HG02852 (cell line): ENCODE measurements at regions not wholly inside any gene's neighbourhood (a gene's known extent, or its start where the extent isn't known, plus 50 kb on each side); places are given as distances from the start of the nearest gene placed in this dataset.
"Not testable (repeated sequence)": the region's sequence is repeated elsewhere in the genome, so short reads cannot be mapped to it uniquely, and the experiment has no call there.

Experiments used
- ATAC-seq: cut with Tn5 transposase; IDR thresholded peaks from one replicate; pipeline ENCODE4 v1.9.1; 2021; ENCODE audit warnings: mild to moderate bottlenecking, moderate library complexity; ENCODE audit not compliant: unreplicated experiment

- no peak for ATAC-seq
These were observed 98.9 kb upstream of the WAC start for GRCh38 chr10:28434063-28434462.

GRCh38 chr10:28442403-28442802 lies 90.5 kb upstream of the WAC start:
- ATAC-seq: no peak

DNA sequence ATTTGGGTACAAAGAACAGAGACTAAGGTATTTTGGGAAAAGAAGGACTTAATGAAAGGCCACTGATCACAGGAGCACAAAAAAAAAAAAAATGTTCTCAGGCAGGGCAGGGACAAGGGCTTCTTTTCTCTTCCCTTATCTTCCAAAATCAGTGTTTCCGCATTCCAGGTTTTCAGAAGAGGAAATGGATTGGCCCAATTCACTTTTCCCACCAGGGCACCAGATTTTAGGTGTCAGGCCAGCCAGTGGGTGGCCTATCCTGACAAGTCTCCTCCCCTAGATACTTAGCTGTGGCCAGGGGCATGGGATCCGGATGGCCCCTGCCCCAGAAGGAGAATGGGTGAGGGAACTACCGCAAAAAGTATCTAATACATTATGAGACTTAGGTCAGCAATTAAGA lies 88.9 kb upstream of the WAC start:
- no peak for ATAC-seq

- ATAC-seq: no peak
These were observed 87.4 kb upstream of the WAC start for GRCh38 chr10:28445516-28445915.

- no peak for ATAC-seq
These were observed 83.5 kb upstream of the WAC start for GRCh38 chr10:28449382-28449781.

- ATAC-seq: no peak
These were observed 83.0 kb upstream of the WAC start for GRCh38 chr10:28449926-28450325.

DNA sequence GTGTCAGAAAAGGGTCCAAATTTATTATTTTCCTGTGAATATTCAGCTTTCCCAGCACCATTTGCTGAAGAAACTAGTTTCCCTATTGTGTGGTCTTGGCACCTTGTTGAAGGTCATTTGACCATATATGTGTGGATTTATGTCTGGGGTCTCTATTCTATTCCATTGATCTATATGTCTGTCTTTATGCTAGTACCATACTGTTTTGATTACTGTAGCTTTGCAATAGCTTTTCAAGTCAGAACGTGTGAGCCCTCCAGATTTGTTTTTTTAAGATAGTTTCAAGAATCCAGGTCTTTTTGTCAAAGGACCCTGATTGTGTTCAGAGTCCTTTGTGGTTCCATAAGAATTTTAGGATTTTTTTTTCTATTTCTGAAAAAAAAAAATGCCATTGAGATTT lies 79.0 kb upstream of the WAC start:
- ATAC-seq: no peak

DNA sequence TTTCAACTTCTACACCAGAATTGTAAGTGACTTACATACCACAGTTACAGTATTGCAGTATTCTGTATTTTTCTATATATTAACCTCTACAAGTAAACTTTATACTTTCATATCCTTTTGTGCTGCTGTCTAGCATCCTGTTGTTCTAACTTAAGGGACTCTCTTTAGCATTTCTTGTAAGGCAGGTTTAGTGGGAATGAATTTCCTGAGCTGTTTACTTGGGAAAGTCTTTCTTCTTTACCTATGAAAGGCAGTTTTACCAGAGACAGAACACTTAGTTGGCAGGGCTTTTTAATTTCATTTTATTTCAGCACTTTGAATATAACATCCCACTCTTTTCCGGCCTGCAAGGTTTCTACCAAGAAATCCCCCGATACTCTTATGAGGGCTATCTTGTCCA lies 75.8 kb upstream of the WAC start:
- ATAC-seq: no peak

- ATAC-seq: not testable (repeated sequence)
These were observed 75.0 kb upstream of the WAC start for GRCh38 chr10:28457873-28458272.

- no peak for ATAC-seq
These were observed 73.3 kb upstream of the WAC start for GRCh38 chr10:28459453-28460144.

DNA sequence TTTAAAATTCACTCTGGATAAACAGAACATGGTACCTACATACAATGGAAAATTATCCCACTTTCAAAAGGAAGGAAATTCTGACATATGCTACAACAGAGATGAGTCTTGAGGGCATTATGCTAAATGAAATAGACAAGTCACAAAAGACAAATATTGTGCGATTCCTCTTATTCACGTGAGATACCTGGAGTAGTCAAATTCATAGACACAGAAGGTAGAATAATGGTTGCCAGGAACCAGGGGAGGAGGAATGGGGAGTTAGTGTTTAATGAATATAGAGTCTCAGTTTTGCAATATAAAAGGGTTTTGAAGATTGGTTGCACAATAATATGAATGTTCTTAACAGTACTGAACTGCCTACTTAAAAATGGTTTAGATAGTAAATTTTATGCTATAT lies 69.8 kb upstream of the WAC start:
- ATAC-seq: no peak

DNA sequence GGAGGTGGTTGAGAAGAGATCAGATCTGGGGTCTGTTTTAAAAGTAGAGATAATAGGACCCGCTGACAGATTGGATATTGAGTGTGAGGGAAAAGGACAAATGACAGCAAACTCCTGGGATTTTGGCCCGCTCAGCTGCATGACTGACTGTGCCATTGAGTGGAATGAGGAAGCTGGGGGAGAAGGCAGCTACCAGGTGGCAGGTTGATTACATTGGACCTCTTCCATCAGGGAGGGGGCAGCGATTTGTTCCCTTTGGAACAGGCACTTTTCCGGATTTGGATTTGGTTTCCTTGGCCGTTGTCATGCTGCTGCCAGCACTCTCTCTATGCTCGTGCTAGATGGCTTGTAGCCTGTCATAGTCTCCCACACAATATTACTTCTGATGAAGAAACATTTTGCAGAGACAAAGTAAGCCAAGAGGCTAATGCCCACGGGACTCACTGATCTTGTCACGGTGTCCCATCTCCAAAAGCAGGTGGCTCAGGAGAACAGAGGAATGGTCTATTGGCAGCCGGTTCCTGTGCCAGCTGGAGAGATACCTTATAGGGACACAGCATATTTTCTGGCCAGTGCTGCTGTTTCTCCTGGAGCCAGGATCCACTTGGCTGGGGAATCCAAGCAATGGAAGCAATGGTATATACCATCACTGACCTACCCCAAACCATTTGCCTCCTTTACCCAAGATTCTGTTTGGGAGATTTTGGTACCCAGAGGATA lies 69.1 kb upstream of the WAC start:
- ATAC-seq: no peak

- ATAC-seq: no peak
These were observed 65.3 kb upstream of the WAC start for GRCh38 chr10:28467615-28468014.

DNA sequence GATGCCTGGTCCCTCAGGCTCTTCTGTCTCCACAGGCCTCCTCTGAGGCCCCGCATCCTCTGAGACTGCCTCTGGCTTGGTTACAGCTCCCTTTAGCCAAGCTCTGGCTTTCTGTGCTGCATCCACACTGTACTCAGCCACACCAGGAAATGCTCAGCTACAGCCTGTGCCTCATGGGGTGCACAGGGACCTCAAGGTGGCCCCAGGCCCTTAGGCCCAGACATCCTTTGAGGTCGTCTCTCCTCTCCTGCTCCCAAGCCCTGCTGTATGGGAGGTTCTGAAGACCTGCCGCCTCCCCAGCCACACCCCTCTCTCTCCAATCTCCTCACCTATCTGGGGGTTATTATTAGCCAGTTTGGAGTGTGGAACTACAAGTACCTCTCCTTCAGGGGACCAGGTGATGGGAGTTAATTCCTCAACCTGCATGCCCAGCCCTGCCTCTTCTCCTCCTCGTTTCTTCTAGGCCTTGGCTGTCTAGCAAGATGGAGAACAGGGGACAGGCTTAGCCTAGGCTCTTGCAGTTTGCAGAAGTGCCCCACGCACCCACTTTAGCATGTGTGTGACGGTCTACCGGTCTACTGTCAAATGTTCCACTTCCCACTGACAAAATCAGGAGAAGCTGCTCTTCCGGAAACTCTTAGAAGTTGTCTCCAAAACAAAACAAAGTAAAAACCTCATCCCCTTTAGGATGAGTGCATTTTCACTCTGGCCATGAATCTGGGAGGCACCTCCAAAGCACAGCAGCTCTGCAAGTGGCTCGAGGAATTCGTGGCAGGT lies 64.0 kb upstream of the WAC start:
- ATAC-seq: no peak

- ATAC-seq: no peak
These were observed 61.9 kb upstream of the WAC start for GRCh38 chr10:28470873-28471651.

- ATAC-seq: no peak
These were observed 61.3 kb upstream of the WAC start for GRCh38 chr10:28471652-28472050.

GRCh38 chr10:28478646-28479045 lies 54.3 kb upstream of the WAC start:
- ATAC-seq: no peak

- no peak for ATAC-seq
These were observed 53.5 kb upstream of the WAC start for GRCh38 chr10:28479425-28479865.

DNA sequence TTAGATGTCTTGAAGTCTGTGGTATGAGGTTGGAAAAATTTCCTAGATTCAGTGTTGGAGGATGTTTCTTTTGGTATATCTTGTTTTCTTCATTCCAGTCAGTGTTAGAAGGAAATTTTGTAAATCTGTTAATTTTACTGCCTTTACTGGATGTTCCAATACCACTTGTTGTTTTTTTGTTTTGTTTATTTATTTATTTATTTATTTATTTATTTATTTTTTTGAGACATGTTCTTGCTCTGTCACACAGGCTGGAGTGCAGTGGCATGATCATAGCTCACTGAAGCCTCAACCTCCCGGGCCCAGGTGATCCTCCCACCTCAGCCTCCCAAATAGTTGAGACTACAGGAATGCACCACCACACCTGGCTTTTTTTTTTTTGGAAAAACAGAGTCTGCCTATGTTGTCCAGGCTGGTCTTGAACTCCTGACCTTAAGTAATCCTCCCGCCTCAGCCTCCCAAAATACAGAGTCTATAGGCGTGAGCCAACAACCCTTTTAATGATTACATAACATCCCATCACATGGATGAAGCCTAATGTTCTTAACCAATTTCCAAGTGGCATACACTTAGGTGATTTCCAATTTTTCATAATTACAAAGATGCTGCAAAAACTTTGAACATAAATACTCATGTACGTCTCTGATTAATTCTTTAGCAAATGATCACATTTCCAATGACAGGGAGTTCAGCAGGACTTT lies 52.8 kb upstream of the WAC start:
- no peak for ATAC-seq

GRCh38 chr10:28480628-28480965 lies 52.3 kb upstream of the WAC start:
- ATAC-seq: no peak

- not testable (repeated sequence) for ATAC-seq
These were observed 51.6 kb upstream of the WAC start for GRCh38 chr10:28481346-28481745.
